ENCODE measurements at regions not wholly inside any gene's neighbourhood (a gene's known extent, or its start where the extent isn't known, plus 50 kb on each side); places are given as distances from the start of the nearest gene placed in this dataset.

Small RNAs in the stretch of these regions (microRNA-seq; reads per million reads assigned to microRNA genes)
- gene MIR516B2 (0 reads per million in 3 donors), gene MIR517A (0 reads per million in 3 donors), gene MIR517B (0 reads per million in 3 donors), gene MIR518B (0 to 0.36 (median 0) reads per million in 3 donors), gene MIR518C (0 reads per million in 3 donors), gene MIR518E (0 reads per million in 3 donors), gene MIR518F (0 reads per million in 3 donors), gene MIR519D (0 reads per million in 3 donors), gene MIR520B (0 reads per million in 3 donors), gene MIR520C (0 reads per million in 3 donors), gene MIR520D (0 reads per million in 3 donors), gene MIR520G (0 reads per million in 3 donors), gene MIR521-2 (0 reads per million in 3 donors), gene MIR523 (0 reads per million in 3 donors), gene MIR524 (0 reads per million in 3 donors), gene MIR525 (0 reads per million in 3 donors), gene MIR526A1 (0 reads per million in 3 donors), gene MIR526A2 (0 reads per million in 3 donors)

Small RNAs in the stretch of these regions (small RNA-seq; reads per million reads assigned to genes)
- gene MIR516B2 (0 reads per million in 4 donors), gene MIR517A (0 reads per million in 4 donors), gene MIR517B (0 reads per million in 4 donors), gene MIR518B (0 reads per million in 4 donors), gene MIR518E (0 reads per million in 4 donors), gene MIR518F (0 reads per million in 4 donors), gene MIR519D (0 reads per million in 4 donors), gene MIR520B (0 reads per million in 4 donors), gene MIR520C (0 reads per million in 4 donors), gene MIR520D (0 reads per million in 4 donors), gene MIR520G (0 reads per million in 4 donors), gene MIR521-2 (0 reads per million in 4 donors), gene MIR525 (0 reads per million in 4 donors), gene MIR526A1 (0 reads per million in 4 donors), gene MIR526A2 (0 reads per million in 4 donors), gene RNU6-803P (0 reads per million in 4 donors)

Data from spleen (tissue), 7 donors.